Urothelium cell line (cell line): ENCODE measurements at regions not wholly inside any gene's neighbourhood (a gene's known extent, or its start where the extent isn't known, plus 50 kb on each side); places are given as distances from the start of the nearest gene placed in this dataset.
A peak's percentile ranks its signal among the peaks of the same experiment; 100 is the strongest.

Source experiments
- DNase-seq: peaks from one replicate; pipeline ENCODE4 v3.0.0; 2011; ENCODE audit warnings: low spot score, mixed read lengths
- FAIRE-seq: peaks from 2 replicates; lab custom pipeline; 2011; peaks lifted over from hg19 to GRCh38; lab: Jason Lieb, UNC

DNA sequence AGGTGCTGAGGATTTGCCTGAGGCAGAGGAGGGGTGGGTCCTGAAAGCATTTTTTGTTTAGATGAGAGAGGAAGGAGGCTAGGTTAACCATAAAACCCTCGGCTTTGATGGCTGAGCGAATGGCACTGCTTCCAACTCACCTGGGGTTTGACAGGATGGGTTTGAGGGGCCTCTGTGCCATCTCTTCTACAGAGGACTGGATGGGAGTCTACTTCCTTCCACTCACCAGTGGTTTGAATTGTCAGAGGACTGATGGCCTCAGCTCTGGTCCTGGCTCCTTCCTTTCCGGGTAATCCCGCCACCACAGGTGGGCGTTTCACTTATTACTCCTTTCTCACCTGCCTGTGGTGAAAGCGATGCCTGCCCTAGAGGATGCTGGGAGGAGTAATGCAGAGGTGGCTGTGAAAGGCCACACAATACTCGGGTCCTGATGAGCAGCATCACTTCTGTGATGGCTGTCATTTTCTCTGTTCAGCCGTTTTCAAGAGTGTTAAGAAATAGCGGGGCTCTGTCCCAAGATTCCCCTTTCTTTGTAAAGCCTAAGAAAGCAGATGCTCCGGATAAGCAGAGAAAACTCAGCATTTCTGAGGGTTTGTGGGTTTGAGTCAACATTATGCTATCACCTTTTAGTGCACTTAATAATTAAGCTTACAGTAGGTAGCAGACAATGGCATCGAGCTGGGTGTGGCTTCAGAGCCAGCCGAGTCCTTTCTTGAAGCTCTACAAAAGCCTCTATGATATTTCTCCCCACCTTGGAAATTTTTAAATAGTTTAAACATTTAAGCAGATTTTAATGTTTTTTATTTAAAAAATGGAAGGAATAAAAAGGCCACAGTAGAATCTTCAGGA, 220.7 kb downstream of the HLX start:
- no peak for DNase-seq
- no peak for FAIRE-seq

DNA sequence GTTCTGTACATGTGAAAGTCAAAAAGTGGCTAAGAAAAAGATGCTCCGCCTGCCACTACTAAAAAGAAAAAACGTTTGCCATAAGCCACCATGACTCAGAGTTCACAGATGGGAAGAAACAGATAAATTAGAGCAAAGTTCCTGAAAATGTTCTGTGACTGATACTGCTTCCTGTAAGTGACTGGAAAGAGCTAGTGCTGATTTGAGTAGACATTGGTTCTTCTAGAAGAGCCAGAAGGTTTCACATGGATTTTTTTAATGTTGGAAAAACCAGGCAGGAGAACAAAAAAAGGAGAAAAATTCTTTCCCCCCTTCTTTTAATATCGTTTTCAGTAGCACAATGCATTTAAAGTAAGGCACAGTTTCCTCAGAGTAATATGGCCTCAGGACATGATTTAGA, 221.4 kb downstream of the HLX start:
- DNase-seq (peak; percentile 11), FAIRE-seq (no peak)

DNA sequence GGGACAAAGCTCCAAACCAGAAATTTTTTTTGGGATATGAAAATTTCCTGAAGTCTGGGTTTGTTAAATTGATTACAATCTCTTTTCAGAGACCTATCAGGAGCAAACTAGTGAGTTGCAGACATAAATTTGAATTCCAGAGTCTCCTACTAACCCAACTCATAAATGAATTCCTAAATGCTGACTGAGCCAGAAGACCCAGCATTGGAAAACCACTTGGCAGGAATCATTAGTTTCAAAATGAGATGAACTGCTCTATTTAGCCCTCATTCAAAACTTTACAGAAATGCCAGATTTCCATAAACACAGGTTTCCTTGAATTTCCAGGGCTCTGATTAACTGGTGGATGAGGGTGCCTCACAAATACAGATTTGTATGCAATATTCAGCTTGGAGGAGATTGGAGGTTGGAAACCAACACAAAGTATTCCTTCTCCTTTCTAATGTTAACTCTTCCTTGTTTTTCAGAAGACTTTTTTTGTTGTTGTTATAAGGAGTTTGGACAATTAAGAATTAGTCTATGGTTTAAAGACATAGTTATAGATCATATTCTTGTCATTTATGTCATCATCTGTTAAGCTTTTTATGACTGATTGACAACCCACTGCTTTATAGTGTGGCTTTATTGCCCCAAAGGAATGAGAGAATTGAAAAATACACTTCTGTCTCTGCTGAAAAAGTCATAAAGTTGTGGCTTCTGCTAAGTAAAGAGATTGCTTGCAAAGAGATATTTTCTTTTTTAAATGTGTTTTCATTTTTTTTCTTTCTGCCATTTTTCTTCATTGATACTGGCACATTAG, 222.8 kb downstream of the HLX start:
- no peak for FAIRE-seq
- DNase-seq = peak; percentile 13

DNA sequence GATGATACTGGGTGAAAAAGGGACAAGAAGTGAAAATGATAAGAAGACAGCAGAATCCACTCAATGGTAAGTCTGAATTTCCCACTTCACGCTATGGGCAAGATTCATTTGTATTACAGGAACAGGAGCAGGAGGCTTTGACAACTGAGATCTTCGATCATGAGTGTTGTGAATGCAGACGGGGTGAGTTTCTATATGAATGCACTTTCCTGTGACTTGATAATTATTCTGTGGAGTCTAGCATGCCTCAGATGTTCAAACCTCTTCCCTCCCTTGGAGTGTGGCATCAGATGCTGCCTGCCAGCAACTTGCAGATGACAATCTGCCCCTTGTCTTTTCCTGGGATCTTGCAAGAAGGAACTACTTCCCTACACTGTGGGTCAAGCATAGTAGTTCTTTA, 225.4 kb downstream of the HLX start:
- FAIRE-seq = no peak
- no peak for DNase-seq

DNA sequence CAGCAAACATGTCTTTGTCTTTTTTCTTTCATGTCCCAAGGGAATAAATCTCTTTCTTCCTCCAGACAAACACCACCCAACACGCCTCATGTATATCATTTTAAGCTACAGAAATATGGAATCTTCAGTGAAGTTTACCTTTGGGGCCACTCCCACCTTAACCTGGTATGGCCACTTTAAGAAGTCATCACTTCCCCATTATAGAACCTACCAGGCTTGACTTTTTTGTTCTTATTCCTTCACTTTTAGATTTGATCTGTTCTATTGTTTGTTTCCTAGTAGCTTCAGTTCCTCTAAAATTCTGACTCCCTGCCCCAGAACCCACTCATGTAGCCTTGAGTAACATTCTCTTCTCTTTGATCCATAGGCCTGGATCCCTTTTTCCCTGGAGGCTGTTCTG, 226.3 kb downstream of the HLX start:
- FAIRE-seq = no peak

DNA sequence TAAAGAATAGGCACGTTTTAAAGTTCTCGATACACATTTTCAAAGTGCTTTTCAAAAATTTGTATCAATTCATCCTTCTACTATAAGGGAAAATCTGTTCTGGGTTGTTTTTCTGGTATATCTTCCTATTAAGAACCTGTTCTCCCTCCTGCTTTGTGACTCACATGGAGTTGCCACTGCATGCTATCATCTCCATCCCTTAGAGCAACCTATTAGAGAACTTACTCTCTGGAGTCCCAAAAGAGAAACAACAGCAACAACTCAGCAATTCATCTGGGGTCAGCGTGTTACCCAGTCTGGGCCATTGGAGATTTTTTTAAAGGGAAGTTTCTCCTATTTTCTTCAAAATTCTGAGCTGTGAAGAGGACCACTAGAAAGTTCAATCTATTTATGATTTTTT, 227.4 kb downstream of the HLX start:
- no peak for DNase-seq
- no peak for FAIRE-seq

More for the DNA sequence above, 226.3 kb downstream of the HLX start:
- DNase-seq = no peak

DNA sequence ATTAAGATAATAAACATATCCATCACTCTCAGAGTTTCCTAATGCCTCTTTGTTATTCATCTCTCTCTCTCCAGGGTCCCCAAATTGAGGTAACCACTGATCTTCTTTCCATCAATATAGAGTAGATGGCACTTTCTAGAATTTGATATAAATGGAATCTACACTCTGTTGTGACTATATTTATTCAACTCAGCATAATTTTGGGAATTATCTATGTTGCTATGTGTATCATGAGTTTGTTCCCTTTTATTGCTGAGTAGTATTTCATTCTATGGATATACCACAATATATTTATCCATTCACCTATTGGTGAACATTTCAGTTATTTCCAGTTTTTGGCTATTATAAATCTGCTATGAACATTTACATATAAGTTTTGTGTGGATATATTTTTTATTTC, 230.7 kb downstream of the HLX start:
- FAIRE-seq = no peak
- no peak for DNase-seq

DNA sequence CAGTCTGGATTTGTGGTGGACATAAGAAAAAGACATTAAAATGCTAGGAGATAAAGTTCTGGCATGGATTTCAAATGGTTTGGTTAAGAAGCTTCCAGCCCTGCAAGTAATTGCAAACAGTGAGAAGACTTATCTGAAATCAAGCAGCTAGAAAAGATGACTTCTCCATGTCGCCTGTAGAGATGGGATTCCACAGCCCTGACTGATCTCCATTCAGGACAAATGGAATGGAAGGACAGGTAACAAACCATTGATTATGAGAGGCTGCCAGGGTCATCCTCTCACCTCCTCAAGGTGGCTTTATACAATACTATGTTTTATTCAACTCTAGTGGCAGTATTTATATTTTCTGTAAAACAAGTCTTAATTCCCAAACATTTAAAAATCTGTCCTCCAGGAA, 237.9 kb downstream of the HLX start:
- FAIRE-seq (no peak), DNase-seq (no peak)

DNA sequence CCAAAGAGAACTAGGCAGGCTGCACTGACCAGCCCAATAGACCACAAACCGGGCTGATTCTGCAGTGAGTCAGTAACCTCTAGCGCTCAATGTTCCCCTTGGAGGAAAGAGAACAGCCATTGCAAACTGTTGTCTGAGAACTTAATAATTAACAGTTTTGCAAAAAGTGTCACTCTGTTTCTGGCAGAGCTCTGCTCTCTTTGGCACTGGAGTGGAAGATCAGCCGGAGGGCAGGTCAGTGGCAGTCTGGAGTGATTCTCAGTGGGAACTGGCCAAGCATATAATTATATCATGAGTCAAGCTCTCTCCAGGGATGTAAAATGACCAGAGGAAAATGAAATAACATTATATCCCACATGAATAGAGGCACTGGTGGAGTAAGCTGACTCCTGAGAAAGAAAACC, 238.3 kb downstream of the HLX start:
- no peak for FAIRE-seq

DNA sequence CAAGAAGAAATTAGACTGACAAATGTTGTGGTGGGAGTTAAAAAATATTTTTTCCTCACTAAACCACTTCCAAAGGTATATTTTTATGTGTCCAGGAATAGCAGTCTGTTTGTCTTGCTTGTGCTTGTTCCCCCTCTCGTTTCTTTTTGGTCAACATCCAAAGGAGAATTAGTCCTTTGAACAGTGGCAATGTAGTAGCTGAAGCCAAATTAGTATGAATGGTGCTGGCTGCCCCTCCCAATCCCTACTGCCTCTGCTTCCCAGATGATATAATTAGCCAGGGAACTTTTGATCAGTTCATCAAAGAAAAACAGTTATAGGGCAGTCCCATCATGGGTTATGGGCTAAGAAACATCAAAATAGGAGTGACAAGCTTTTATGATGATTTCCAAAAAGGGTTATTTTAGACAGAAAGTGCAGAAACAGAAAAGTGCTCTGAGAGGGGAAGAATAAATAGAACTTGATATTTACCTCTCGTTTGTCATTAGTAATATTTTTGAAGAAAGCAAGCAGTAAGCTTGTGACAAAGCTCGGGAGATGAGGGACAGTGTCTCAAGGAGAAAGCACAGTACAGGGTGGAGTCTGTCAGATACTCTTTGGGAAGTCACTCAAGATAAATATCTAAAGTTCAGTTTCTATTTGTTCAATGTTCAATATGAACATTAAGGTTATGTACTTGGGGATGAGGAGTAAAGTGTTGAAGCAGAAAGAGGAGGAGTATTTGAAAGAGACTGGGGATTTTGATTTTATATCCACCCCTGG, 239.1 kb downstream of the HLX start:
- FAIRE-seq (no peak), DNase-seq (no peak)

More for the DNA sequence above, 238.3 kb downstream of the HLX start:
- peak; percentile 18 for DNase-seq

DNA sequence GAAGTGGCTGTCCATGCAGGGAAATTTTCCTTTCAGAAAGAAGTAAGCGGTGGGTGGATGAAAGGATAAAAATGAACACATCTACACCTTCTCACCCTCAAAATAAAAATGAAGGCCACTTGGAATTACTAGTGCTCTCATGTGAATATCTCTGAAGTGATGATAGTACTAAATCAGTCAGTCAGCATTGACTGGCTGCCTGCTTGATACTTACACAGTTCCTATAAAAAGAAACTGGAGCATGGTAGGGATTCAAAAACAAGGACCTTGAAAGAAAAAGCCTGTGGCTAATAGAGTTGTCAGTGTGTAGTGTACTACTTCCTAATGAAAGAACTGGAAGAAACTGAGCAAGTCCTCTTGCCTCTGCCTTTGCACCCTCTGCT, 239.7 kb downstream of the HLX start:
- FAIRE-seq (no peak), DNase-seq (no peak)

DNA sequence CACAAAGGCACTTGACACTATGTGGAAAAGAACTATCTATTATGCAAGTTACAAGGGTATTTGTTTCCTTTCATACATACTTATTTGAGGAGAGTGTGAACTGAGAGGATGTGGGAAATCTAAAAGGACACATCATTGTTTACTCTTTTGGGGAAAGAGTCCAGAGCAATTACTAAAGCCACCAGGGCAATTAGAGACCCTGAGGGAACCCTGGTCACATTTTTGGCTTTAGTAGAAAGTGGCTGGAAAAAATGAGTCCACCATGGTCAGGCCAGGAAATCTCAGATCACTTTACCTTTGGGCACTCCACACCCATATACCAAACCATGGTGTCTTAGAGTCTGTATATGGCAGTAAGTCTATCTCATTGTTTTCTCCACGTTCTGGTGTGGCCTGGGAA, 243.3 kb downstream of the HLX start:
- no peak for DNase-seq
- FAIRE-seq = no peak

DNA sequence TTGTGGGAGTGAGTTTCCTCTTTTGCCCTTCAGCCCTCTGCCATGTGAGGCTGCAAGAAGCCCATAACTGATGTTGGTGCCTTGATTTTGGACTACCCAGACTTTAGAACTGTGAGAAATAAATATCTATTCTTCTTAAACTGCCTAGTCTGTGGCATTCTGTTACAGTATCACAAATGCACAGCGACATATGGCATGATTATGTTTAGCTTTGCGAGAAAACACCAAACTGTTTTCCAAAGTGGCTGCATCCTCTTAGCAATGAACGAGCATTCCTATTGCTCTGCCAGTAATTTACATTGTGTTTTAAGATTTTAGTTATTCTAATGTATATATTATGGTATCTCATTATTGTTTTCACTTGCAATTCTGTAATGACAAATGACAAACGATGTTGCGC, 246.7 kb downstream of the HLX start:
- no peak for FAIRE-seq
- DNase-seq = no peak

DNA sequence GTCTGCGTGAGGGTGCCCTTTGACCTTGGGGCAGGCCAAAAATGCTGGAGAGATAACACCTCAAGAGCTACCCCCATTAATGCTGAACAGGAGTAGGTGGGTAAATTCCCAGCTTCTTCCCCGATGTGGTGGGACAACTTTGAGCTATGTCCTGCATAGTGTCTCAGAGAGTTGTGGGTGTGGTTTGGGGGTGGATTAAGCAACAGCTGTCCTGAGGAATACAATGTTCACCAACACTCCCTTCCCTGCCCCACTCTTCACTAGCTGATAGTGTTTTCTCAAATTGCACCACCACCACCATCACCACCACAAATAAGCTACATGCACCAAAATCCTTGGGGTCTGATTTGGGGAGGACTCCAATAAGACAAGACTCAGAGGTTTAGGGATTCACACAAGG, 258.4 kb downstream of the HLX start:
- no peak for DNase-seq

DNA sequence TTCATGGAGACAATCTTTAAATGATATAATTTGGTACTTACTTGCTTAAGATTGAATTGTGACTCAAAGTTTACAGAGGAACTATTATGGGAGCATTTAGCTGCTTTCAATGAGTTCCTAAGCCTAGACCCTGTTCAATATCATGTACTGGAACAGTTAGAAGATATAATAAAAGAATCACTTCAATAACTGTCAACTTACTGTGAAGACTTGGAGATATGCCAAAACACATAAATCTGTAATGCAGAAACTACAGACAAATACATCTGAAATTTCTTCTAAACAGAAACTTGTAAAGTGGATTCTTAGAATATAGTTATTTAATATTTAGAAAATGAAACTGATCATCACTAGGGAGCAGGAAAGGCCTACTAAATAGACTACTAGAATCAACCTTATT, 259.3 kb downstream of the HLX start:
- FAIRE-seq (no peak), DNase-seq (no peak)

More for the DNA sequence above, 258.4 kb downstream of the HLX start:
- no peak for FAIRE-seq

DNA sequence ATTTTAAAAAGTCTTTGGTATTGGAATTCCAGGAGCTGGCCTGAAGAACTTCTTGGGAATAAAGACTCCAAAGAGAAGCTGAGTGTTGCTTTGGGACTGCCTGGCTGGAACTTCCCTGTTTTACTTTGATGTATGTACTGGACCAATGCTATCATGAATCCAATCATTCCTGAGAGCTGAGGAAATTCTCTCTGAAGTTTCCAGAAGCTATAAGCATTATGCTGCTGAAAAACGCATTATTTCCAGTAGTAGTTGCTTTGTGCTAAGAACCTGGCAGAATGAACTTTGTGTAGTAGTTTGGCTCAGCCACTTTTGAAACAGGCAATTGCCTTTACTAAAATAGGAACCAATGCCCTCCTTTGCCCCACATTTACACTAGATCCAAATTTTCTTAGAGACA, 260.7 kb downstream of the HLX start:
- DNase-seq (no peak), FAIRE-seq (no peak)

DNA sequence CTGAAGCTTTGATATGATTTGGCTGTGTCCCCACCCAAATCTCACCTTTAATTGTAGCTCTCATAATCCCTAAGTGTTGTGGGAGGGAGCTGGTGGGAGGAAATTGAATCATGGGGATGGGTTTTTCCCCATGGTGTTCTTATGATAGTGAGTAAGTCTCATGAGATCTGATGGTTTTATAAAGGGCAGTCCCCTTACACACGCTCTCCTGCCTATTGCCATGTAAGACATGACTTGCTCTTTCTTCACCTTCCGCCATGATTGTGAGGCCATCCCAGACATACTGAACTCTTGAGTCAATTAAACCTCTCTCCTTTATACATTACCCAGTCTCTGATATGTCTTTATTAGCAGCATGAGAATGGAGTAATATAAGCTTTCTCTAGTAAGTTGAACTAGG, 261.9 kb downstream of the HLX start:
- no peak for DNase-seq
- no peak for FAIRE-seq

DNA sequence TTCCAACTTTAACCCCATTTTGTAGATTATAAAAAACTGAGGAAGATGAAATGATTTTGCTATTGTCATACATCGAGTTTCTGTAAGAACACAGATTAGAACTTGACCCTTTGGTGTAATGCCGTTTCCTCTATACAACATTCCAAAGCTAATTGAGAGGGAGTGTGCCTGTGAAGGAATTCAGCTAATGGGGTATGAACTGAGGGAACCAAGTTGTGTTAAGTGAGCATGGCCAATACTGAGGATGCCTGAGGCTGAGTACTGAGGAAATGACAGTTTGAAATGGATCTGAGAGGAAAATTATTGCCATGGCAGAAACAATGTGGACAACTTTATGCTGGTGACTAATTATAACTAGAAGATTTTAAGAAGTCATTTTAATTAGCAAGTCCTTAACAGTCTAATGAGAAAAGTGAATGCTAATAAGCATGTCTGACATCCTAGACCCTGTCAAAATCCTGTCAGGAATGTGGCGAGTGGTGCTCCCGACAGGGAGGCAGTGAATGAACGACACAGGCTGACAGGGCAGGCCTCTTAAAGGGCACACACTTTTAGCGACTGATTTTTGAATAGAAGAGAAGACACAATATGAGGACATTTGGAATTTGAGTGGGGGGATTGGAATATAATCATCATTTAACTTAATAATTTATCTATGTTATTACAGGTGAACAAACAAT, 262.5 kb downstream of the HLX start:
- DNase-seq (no peak), FAIRE-seq (no peak)

DNA sequence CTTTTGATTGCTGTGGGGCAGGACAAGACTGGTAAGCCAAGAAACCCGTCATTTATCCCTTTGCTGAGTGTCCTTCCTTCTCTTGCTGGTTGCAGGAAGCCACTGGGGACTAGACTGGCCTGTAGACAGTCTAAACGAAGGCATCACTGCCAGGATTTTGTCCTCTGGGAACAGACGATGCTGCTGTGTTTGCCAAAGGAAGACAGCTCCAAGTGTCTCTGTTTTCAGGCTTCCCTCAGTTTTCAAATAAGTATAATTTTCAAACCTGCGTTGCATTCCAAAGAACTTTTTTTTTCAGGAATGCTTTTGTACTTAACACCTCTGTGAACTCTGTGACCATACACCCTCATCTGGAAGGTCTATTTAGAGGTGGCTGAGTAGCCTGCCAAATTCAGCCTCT, 269.4 kb downstream of the HLX start:
- DNase-seq = no peak
- no peak for FAIRE-seq

DNA sequence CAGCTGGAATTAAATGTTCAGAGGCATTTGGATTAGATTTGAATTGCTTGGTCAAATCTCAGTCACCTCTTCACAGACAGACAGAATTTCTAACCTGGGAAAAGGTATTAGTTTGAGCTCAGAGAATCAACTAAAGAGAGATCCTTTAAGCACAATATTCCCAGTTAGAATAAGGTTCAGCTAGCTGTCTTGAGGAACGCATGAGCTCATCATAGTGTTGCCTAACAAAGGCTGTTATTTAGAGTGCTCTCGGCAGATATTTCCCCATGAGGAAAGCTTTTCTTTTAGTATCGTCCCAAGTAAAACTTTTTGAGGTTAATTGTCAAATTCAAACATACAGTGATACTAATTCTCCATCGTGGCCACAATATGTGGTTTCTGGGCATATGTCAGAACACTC, 269.9 kb downstream of the HLX start:
- DNase-seq (no peak), FAIRE-seq (no peak)

DNA sequence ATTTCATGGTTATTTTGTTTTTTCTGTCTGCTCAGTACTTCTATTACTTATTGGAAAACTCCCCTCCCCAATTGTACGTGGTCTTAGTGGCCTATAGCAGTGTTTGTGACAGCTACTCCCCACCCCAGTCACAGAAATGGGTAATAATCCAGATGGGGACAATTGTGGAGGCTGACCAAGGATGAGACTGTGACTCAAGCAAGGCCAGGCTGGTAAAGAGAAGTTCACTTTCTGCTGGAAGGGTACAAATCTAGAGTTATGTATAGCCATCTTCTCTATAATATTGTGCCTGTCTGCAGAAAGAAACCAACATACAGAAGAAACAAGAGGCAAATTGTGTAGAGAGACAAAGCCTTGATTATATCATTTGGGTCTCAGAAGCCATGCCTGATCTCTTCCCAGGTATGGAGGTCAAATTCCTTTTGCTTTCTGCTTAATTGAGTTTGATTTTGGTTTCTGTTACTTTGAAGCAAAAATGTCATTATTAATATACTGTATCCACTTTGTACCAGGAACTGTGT, 270.4 kb downstream of the HLX start:
- DNase-seq (no peak), FAIRE-seq (no peak)
